Bone marrow (tissue), 2 donors: ENCODE measurements at regions not wholly inside any gene's neighbourhood (a gene's known extent, or its start where the extent isn't known, plus 50 kb on each side); places are given as distances from the start of the nearest gene placed in this dataset.

Experiments
- DNase-seq, 2 donors: peaks; one replicate each; lab custom pipeline; 2025; lab: John Stamatoyannopoulos, UW

GRCh38 chr13:90738881-90739280 lies 608.6 kb upstream of the MIR17HG start:
- no peak for DNase-seq

GRCh38 chr13:90740099-90740498 lies 607.4 kb upstream of the MIR17HG start:
- no peak for DNase-seq

- DNase-seq: no peak
These were observed 605.1 kb upstream of the MIR17HG start for GRCh38 chr13:90742381-90742780.

- no peak for DNase-seq
These were observed 601.3 kb upstream of the MIR17HG start for GRCh38 chr13:90746230-90746629.

- DNase-seq: no peak
These were observed 597.5 kb upstream of the MIR17HG start for GRCh38 chr13:90750021-90750420.

GRCh38 chr13:90751026-90751425 lies 596.5 kb upstream of the MIR17HG start:
- DNase-seq: no peak

GRCh38 chr13:90752070-90752469 lies 595.4 kb upstream of the MIR17HG start:
- no peak for DNase-seq

- no peak for DNase-seq
These were observed 590.3 kb upstream of the MIR17HG start for GRCh38 chr13:90757127-90757680.

GRCh38 chr13:90760639-90761038 lies 586.8 kb upstream of the MIR17HG start:
- DNase-seq: no peak

GRCh38 chr13:90763476-90764150 lies 583.9 kb upstream of the MIR17HG start:
- DNase-seq: no peak

GRCh38 chr13:90766386-90766902 lies 581.0 kb upstream of the MIR17HG start:
- DNase-seq: no peak

- no peak for DNase-seq
These were observed 579.4 kb upstream of the MIR17HG start for GRCh38 chr13:90768116-90768515.

GRCh38 chr13:90769387-90769786 lies 578.1 kb upstream of the MIR17HG start:
- DNase-seq: no peak

- no peak for DNase-seq
These were observed 577.2 kb upstream of the MIR17HG start for GRCh38 chr13:90770334-90770733.

GRCh38 chr13:90773681-90774080 lies 573.8 kb upstream of the MIR17HG start:
- no peak for DNase-seq

- DNase-seq: no peak
These were observed 571.3 kb upstream of the MIR17HG start for GRCh38 chr13:90776051-90776748.

GRCh38 chr13:90783273-90783672 lies 564.2 kb upstream of the MIR17HG start:
- DNase-seq: no peak

- no peak for DNase-seq
These were observed 560.5 kb upstream of the MIR17HG start for GRCh38 chr13:90787007-90787406.

GRCh38 chr13:90792335-90792734 lies 555.2 kb upstream of the MIR17HG start:
- DNase-seq: no peak

GRCh38 chr13:90793261-90793820 lies 554.1 kb upstream of the MIR17HG start:
- no peak for DNase-seq

GRCh38 chr13:90796474-90796873 lies 551.0 kb upstream of the MIR17HG start:
- no peak for DNase-seq

GRCh38 chr13:90797335-90797734 lies 550.2 kb upstream of the MIR17HG start:
- no peak for DNase-seq

GRCh38 chr13:90798381-90798780 lies 549.1 kb upstream of the MIR17HG start:
- peak in 1 of 2 donors; percentile 30 for DNase-seq
